Transverse colon (tissue), 4 donors: ENCODE measurements at regions not wholly inside any gene's neighbourhood (a gene's known extent, or its start where the extent isn't known, plus 50 kb on each side); places are given as distances from the start of the nearest gene placed in this dataset.

Experiments
- DNase-seq: peaks from one replicate; pipeline ENCODE4 v3.0.0-alpha.2; 2019
- H3K27ac ChIP-seq, 4 donors: fragments of 200-600 bp; sonication (generic); 2 replicates each; pipeline ENCODE4 v1.5.1; 2016 to 2018; ENCODE audit warnings: inconsistent platforms in 4 of 4
- H3K27me3 ChIP-seq: fragments of 200-600 bp; sonication (generic); 2 replicates; pipeline ENCODE4 v1.5.1; 2017; ENCODE audit warnings: inconsistent platforms
- H3K36me3 ChIP-seq, 4 donors: fragments of 200-600 bp; sonication (generic); 2 replicates each; pipeline ENCODE4 v1.5.1; 2017 to 2019; ENCODE audit warnings: inconsistent platforms in 4 of 4
- H3K4me1 ChIP-seq, 4 donors: fragments of 200-600 bp; sonication (generic); 2 replicates each; pipeline ENCODE4 v1.5.1; 2017 to 2020; ENCODE audit warnings: inconsistent platforms in 4 of 4
- H3K4me3 ChIP-seq, 4 donors: fragments of 200-600 bp; sonication (generic); 1 replicate in 1 of 4; 2 replicates in 3 of 4; pipeline versions ENCODE4 v1.5.1 to v1.6.1; 2017 to 2019; ENCODE audit warnings: inconsistent platforms in 4 of 4
- H3K9me3 ChIP-seq, 2 donors: fragments of 200-600 bp; sonication (generic); 2 replicates each; pipeline ENCODE4 v1.5.1; 2017 to 2019; ENCODE audit warnings: inconsistent platforms in 2 of 2
- EP300 ChIP-seq: sonication (generic); formaldehyde crosslinking; IDR thresholded peaks from one replicate; pipeline ENCODE4 v1.6.1; 2017; ENCODE audit warnings: antibody characterized with exemption, low read depth
- POLR2A ChIP-seq: fragments of 450-650 bp; IDR thresholded peaks from one replicate; pipeline ENCODE4 v1.6.1; 2016; ENCODE audit warnings: antibody characterized with exemption, mild to moderate bottlenecking, moderate library complexity
- POLR2AphosphoS5 ChIP-seq, 3 donors: sonication (generic); formaldehyde crosslinking; IDR thresholded peaks; one replicate each; pipeline ENCODE4 v1.6.1; 2016; ENCODE audit warnings: antibody characterized with exemption in 3 of 3
- WGBS, 2 donors: methylation state at CpG; one replicate each; pipeline ENCODE4 v1.1.5; 2018; ENCODE audit warnings: low coverage in 1 of 2; 5-methylcytosine and 5-hydroxymethylcytosine counted together
- in situ Hi-C, 4 donors: fragments of 200-750 bp; cut with MboI; loops; one replicate each; pipeline versions ENCODE4 v1.15.0 to v1.15.1; 2017; ENCODE audit warnings: low sequenced_read_pairs in 3 of 4, low pct_ligation_motif_present in 1 of 4, low pct_unique_long_range_greater_than_20kb in 1 of 4
- intact Hi-C: fragments of 100-400 bp; cut with DNase I; formaldehyde crosslinking; loops from one replicate; pipeline ENCODE4 v1.15.1; 2023; ENCODE audit warnings: low total_unique reads
- TF ChIP-seq, protein P1 (sequence below), 5 experiments: fragments of 200-600 bp in 3 of 5; fragments of 450-650 bp in 2 of 5; sonication (generic) in 3 of 5; IDR thresholded peaks; 1 replicate in 2 of 5; 2 replicates in 3 of 5; pipeline ENCODE4 v1.5.1; 2016 to 2017; ENCODE audit warnings: antibody characterized with exemption in 5 of 5, inconsistent platforms in 3 of 5, mild to moderate bottlenecking in 2 of 5, moderate library complexity in 1 of 5

DNA sequence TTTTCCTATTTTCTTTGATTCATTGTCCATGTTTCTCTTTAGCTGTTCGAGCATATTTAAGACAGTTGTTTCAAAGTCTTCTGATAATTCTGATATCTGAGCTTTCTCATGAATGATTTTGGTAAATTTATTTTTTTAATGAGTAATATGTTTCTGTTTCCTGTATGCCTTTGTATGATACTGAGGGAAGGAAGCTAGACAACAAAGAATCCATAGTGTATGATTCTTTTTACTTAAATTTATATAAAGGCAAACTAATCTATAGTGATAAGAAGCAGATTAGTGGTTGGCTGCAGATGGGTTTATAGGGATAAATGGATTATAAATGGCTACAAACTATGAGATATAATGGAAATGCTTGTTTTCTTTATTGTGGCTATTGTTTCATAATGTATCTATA, 352.7 kb upstream of the CDH2 start:
- intact Hi-C loops (no loop called here), in situ Hi-C loops (loop anchor here in 1 of 4 donors (25.0 kb wide), 1 partner anchor 92 kb away; no protein-coding TSS in a partner anchor)
- Histone ChIP-seq H3K4me3 (no peak overlapping the region), H3K36me3 (no peaks in the 10 kb centered on the region), H3K27ac (no peak overlapping the region), H3K4me1 (no peaks in the 10 kb centered on the region), H3K9me3 (no peaks in the 10 kb centered on the region), H3K27me3 (no peaks in the 10 kb centered on the region)
- no peak for DNase-seq
- no peak for TF ChIP-seq POLR2AphosphoS5 (IDR thresholded peaks at IDR 0.05)
- 40 to 75% methylated on average over 1 of the region's 1 CpG for WGBS, 2 donors

DNA sequence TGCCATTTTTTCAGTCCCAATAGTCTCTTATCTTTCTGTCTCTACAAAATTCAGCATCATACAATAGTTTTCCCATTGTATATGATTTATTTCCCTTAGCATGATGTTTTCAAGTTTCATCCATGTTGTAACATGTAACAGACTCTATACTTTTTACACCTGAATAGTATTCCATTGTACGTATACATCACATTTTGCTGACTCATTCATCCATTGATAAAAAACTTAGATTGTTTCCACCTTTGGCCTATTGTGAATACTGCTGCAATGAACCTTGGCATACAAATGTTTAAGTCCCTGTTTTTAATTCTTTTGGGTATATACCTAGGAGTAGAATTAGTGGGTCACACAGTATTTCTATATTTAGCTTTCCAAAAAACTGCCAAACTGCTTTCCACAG, 349.3 kb upstream of the CDH2 start:
- intact Hi-C loops: no loop called here
- Histone ChIP-seq H3K4me1 (no peaks in the 10 kb centered on the region), H3K27ac (no peak overlapping the region), H3K36me3 (no peaks in the 10 kb centered on the region), H3K4me3 (no peak overlapping the region), H3K9me3 (no peaks in the 10 kb centered on the region), H3K27me3 (no peaks in the 10 kb centered on the region)
- DNase-seq: no peak
- in situ Hi-C loops: loop anchor here in 1 of 4 donors (25.0 kb wide), 1 partner anchor 89 kb away; no protein-coding TSS in a partner anchor
- WGBS, 2 donors: 88 to 89% methylated on average over 1 of the region's 1 CpG
- TF ChIP-seq, protein P1, sequence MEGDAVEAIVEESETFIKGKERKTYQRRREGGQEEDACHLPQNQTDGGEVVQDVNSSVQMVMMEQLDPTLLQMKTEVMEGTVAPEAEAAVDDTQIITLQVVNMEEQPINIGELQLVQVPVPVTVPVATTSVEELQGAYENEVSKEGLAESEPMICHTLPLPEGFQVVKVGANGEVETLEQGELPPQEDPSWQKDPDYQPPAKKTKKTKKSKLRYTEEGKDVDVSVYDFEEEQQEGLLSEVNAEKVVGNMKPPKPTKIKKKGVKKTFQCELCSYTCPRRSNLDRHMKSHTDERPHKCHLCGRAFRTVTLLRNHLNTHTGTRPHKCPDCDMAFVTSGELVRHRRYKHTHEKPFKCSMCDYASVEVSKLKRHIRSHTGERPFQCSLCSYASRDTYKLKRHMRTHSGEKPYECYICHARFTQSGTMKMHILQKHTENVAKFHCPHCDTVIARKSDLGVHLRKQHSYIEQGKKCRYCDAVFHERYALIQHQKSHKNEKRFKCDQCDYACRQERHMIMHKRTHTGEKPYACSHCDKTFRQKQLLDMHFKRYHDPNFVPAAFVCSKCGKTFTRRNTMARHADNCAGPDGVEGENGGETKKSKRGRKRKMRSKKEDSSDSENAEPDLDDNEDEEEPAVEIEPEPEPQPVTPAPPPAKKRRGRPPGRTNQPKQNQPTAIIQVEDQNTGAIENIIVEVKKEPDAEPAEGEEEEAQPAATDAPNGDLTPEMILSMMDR (IDR thresholded peaks at IDR 0.05): no peak
- TF ChIP-seq EP300 (no peak), POLR2AphosphoS5 (IDR thresholded peaks at IDR 0.05) (no peak), POLR2A (no peak)

DNA sequence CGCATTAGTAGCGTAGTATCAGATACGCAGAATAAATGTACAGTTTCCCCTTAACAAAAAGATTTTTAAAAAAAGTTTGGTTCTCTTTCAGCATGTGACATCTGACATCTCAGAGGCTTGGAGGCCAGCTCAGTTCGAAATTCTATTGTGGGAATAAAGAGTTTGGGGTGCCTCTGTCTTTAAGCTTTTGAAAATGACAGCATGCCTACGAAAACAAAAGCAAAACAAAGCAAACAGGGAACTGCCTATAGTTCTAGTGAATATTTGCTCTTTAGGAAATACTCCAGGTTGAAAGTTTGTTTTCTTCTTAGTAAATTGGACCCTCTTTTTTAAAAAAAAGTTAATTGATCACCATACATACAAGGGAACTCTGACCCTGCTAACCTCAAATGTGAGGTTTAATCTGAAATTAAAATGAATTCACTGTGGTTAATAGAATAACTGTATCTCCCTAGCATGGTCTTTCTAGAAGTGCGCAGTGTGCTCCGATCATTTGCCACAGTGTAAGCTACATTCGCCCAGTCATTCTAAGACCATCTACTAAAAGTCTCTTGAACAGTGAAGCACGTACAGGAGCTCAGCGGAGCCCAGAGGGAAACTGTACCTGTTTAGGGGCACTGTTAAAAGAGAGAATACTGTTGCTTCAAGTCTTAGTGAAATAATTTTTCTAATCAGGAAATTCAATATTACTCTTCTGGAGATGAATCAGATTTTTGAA, 347.0 kb upstream of the CDH2 start:
- WGBS, 2 donors: 79 to 80% methylated on average over 9 to 10 of the region's 10 CpGs

DNA sequence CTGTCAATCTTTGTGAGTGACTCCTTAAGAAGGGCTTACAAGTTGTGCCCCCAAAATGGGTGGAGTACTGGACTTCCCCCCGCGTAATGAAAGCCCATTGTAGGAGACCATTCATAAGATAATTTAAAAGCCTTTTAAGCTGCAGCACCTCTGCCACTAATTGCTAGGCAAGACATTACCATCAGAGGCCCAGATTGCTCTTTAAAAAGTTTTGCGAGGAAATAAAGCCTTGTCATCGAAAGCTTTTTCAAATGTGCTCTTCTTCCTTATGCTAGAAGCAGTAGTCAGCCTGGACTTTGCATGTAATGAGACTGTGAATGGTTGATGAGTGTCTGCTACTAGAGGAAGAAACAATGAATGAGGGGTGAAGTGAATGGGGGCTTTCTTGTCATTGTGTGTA, 345.3 kb upstream of the CDH2 start:
- Histone ChIP-seq H3K9me3 (no peaks in the 10 kb centered on the region), H3K27ac (no peak overlapping the region), H3K4me3 (no peak overlapping the region), H3K27me3 (no peaks in the 10 kb centered on the region), H3K36me3 (no peaks in the 10 kb centered on the region), H3K4me1 (no peaks in the 10 kb centered on the region)
- 68 to 71% methylated on average over 2 to 4 of the region's 4 CpGs for WGBS, 2 donors
- TF ChIP-seq POLR2A (no peak), EP300 (no peak), POLR2AphosphoS5 (IDR thresholded peaks at IDR 0.05) (no peak)
- TF ChIP-seq, protein P1 (IDR thresholded peaks at IDR 0.05): no peak
- in situ Hi-C loops (loop anchor here in 1 of 4 donors (25.0 kb wide), 1 partner anchor 90 kb away; no protein-coding TSS in a partner anchor), intact Hi-C loops (no loop called here)
- no peak for DNase-seq

More for the DNA sequence above, 347.0 kb upstream of the CDH2 start:
- intact Hi-C loops: loop anchor here (1.0 kb wide), 1 partner anchor 8 kb away; no protein-coding TSS in a partner anchor
- TF ChIP-seq POLR2A (no peak), POLR2AphosphoS5 (IDR thresholded peaks at IDR 0.05) (no peak), EP300 (no peak)
- TF ChIP-seq, protein P1 (IDR thresholded peaks at IDR 0.05): no peak
- H3K27me3 ChIP-seq: no peaks in the 10 kb centered on the region
- in situ Hi-C loops: loop anchor here in 1 of 4 donors (25.0 kb wide), 1 partner anchor 88 kb away; no protein-coding TSS in a partner anchor
- no peak for DNase-seq
- H3K4me1 ChIP-seq: no peaks in the 10 kb centered on the region
- H3K27ac ChIP-seq: no peak overlapping the region
- no peaks in the 10 kb centered on the region for H3K36me3 ChIP-seq
- no peaks in the 10 kb centered on the region for H3K9me3 ChIP-seq
- no peak overlapping the region for H3K4me3 ChIP-seq
